SK-N-SH (cell line): ENCODE measurements at regions not wholly inside any gene's neighbourhood (a gene's known extent, or its start where the extent isn't known, plus 50 kb on each side); places are given as distances from the start of the nearest gene placed in this dataset.

Experiments used
- EP300 ChIP-seq, 2 experiments: IDR thresholded peaks; 2 replicates each; pipeline versions ENCODE4 v1.4.0 to v1.6.1; 2012; ENCODE audit warnings: borderline replicate concordance in 1 of 2, low read depth in 1 of 2, low read length in 1 of 2
- EZH2phosphoT487 ChIP-seq: fragments of 200-600 bp; sonication (generic); IDR thresholded peaks from 2 replicates; pipeline ENCODE4 v1.6.1; 2017; ENCODE audit warnings: low read depth, mixed run types, mild to moderate bottlenecking, antibody characterized with exemption, moderate library complexity, borderline replicate concordance
- FOXM1 ChIP-seq: IDR thresholded peaks from 2 replicates; pipeline ENCODE4 v1.4.0; 2012; ENCODE audit warnings: low read depth, mild to moderate bottlenecking
- TAF1 ChIP-seq: IDR thresholded peaks from 2 replicates; pipeline ENCODE4 v1.6.1; 2012; ENCODE audit warnings: low read depth, mild to moderate bottlenecking, low read length, moderate library complexity, borderline replicate concordance
- TF ChIP-seq, protein P1 (sequence below): fragments of 200-600 bp; sonication (generic); IDR thresholded peaks from 2 replicates; pipeline ENCODE4 v1.6.1; 2017; ENCODE audit warnings: antibody characterized with exemption, mild to moderate bottlenecking, moderate library complexity
- TF ChIP-seq, protein P2 (sequence below): IDR thresholded peaks from 2 replicates; pipeline ENCODE4 v1.4.0; 2012; ENCODE audit warnings: low read depth, borderline replicate concordance
- TF ChIP-seq, protein P3 (sequence below): fragments of 150-350 bp; IDR thresholded peaks from 2 replicates; pipeline ENCODE4 v1.6.1; 2016; ENCODE audit warnings: mild to moderate bottlenecking, low read depth, low read length
- TF ChIP-seq, protein P4 (sequence below): fragments of 150-350 bp; IDR thresholded peaks from 2 replicates; pipeline ENCODE4 v1.6.1; 2017; ENCODE audit warnings: antibody characterized with exemption, low read length, low read depth, borderline replicate concordance
- TF ChIP-seq, protein P5 (sequence below): IDR thresholded peaks from 2 replicates; pipeline ENCODE4 v1.4.0; 2012; ENCODE audit warnings: low read depth
- TF ChIP-seq, protein P6 (sequence below): IDR thresholded peaks from 2 replicates; pipeline ENCODE4 v1.6.1; 2012; ENCODE audit warnings: mild to moderate bottlenecking, low read depth, low read length, moderate library complexity

DNA sequence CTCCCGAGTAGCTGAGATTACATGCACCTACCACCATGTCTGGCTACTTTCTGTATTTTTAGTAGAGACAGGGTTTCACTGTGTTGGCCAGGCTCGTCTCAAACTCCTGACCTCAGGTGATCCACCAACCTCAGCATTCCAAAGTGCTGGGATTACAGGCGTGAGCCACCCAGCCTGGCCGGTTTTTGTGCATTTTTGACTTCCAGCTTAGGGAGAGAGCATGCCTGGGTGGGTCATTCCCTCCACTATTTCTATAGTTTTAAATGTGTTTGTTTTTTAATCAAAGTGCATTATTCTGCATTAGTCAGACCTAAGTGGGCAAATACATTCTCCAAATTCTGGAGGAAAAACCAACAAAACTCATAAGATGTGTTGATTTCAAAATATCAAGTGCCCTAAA, 207.4 kb upstream of the NRIP1 start:
- TF ChIP-seq, protein P1, sequence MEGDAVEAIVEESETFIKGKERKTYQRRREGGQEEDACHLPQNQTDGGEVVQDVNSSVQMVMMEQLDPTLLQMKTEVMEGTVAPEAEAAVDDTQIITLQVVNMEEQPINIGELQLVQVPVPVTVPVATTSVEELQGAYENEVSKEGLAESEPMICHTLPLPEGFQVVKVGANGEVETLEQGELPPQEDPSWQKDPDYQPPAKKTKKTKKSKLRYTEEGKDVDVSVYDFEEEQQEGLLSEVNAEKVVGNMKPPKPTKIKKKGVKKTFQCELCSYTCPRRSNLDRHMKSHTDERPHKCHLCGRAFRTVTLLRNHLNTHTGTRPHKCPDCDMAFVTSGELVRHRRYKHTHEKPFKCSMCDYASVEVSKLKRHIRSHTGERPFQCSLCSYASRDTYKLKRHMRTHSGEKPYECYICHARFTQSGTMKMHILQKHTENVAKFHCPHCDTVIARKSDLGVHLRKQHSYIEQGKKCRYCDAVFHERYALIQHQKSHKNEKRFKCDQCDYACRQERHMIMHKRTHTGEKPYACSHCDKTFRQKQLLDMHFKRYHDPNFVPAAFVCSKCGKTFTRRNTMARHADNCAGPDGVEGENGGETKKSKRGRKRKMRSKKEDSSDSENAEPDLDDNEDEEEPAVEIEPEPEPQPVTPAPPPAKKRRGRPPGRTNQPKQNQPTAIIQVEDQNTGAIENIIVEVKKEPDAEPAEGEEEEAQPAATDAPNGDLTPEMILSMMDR = no peak
- TF ChIP-seq EP300 (IDR thresholded peaks at IDR 0.05; ENCODE audit: borderline replicate concordance in 1 of 2, low read depth in 1 of 2, low read length in 1 of 2) (no peak), TAF1 (no peak), FOXM1 (no peak), EZH2phosphoT487 (no peak)
- TF ChIP-seq, protein P2, sequence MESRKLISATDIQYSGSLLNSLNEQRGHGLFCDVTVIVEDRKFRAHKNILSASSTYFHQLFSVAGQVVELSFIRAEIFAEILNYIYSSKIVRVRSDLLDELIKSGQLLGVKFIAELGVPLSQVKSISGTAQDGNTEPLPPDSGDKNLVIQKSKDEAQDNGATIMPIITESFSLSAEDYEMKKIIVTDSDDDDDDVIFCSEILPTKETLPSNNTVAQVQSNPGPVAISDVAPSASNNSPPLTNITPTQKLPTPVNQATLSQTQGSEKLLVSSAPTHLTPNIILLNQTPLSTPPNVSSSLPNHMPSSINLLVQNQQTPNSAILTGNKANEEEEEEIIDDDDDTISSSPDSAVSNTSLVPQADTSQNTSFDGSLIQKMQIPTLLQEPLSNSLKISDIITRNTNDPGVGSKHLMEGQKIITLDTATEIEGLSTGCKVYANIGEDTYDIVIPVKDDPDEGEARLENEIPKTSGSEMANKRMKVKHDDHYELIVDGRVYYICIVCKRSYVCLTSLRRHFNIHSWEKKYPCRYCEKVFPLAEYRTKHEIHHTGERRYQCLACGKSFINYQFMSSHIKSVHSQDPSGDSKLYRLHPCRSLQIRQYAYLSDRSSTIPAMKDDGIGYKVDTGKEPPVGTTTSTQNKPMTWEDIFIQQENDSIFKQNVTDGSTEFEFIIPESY = no peak
- TF ChIP-seq, protein P3, sequence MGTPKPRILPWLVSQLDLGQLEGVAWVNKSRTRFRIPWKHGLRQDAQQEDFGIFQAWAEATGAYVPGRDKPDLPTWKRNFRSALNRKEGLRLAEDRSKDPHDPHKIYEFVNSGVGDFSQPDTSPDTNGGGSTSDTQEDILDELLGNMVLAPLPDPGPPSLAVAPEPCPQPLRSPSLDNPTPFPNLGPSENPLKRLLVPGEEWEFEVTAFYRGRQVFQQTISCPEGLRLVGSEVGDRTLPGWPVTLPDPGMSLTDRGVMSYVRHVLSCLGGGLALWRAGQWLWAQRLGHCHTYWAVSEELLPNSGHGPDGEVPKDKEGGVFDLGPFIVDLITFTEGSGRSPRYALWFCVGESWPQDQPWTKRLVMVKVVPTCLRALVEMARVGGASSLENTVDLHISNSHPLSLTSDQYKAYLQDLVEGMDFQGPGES = no peak
- TF ChIP-seq, protein P4, sequence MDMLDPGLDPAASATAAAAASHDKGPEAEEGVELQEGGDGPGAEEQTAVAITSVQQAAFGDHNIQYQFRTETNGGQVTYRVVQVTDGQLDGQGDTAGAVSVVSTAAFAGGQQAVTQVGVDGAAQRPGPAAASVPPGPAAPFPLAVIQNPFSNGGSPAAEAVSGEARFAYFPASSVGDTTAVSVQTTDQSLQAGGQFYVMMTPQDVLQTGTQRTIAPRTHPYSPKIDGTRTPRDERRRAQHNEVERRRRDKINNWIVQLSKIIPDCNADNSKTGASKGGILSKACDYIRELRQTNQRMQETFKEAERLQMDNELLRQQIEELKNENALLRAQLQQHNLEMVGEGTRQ = no peak
- TF ChIP-seq, protein P5, sequence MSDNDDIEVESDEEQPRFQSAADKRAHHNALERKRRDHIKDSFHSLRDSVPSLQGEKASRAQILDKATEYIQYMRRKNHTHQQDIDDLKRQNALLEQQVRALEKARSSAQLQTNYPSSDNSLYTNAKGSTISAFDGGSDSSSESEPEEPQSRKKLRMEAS = no peak
- TF ChIP-seq, protein P6, sequence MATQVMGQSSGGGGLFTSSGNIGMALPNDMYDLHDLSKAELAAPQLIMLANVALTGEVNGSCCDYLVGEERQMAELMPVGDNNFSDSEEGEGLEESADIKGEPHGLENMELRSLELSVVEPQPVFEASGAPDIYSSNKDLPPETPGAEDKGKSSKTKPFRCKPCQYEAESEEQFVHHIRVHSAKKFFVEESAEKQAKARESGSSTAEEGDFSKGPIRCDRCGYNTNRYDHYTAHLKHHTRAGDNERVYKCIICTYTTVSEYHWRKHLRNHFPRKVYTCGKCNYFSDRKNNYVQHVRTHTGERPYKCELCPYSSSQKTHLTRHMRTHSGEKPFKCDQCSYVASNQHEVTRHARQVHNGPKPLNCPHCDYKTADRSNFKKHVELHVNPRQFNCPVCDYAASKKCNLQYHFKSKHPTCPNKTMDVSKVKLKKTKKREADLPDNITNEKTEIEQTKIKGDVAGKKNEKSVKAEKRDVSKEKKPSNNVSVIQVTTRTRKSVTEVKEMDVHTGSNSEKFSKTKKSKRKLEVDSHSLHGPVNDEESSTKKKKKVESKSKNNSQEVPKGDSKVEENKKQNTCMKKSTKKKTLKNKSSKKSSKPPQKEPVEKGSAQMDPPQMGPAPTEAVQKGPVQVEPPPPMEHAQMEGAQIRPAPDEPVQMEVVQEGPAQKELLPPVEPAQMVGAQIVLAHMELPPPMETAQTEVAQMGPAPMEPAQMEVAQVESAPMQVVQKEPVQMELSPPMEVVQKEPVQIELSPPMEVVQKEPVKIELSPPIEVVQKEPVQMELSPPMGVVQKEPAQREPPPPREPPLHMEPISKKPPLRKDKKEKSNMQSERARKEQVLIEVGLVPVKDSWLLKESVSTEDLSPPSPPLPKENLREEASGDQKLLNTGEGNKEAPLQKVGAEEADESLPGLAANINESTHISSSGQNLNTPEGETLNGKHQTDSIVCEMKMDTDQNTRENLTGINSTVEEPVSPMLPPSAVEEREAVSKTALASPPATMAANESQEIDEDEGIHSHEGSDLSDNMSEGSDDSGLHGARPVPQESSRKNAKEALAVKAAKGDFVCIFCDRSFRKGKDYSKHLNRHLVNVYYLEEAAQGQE = no peak
